SK-N-SH (cell line): ENCODE measurements at regions not wholly inside any gene's neighbourhood (a gene's known extent, or its start where the extent isn't known, plus 50 kb on each side); places are given as distances from the start of the nearest gene placed in this dataset.

Experiments used
- CTCF ChIA-PET: fragments of 300-600, 350-600 bp; formaldehyde crosslinking; extraction: SDS; loops from one replicate; lab custom pipeline; 2021; lab: Yijun Ruan, JAX
- POLR2A ChIA-PET: fragments of 350-600 bp; sonication (Branson Sonifier 250); formaldehyde crosslinking; extraction: SDS; loops from one replicate; lab custom pipeline; 2020; ENCODE audit warnings: antibody characterized with exemption, inconsistent platforms; lab: Yijun Ruan, JAX
- DNase-seq: peaks from one replicate; pipeline ENCODE4 v3.0.0; 2012
- H2AFZ ChIP-seq: fragments of 200-600 bp; sonication (generic); 2 replicates; pipeline ENCODE4 v1.8.1; 2016; ENCODE audit warnings: antibody characterized with exemption, mild to moderate bottlenecking, low read depth
- H3F3A ChIP-seq: fragments of 200-600 bp; sonication (generic); replicated peaks from 2 replicates; pipeline ENCODE3; 2016; ENCODE audit warnings: antibody characterized with exemption, mild to moderate bottlenecking; ENCODE audit not compliant: insufficient read depth
- H3K27ac ChIP-seq, 2 experiments: fragments of 200-500 bp in 1 of 2; fragments of 200-600 bp in 1 of 2; sonication (Bioruptor generic) in 1 of 2; sonication (generic), shearing (Covaris generic) in 1 of 2; 2 replicates each; pipeline versions ENCODE4 v1.5.1 to v1.6.1; 2014 to 2016; ENCODE audit warnings: low read depth in 2 of 2, inconsistent platforms in 1 of 2, low read length in 1 of 2, mild to moderate bottlenecking in 1 of 2, mixed read lengths in 1 of 2
- H3K27me3 ChIP-seq: fragments of 200-600 bp; sonication (generic), shearing (Covaris generic); 2 replicates; pipeline ENCODE4 v1.6.1; 2016; ENCODE audit warnings: mixed run types; ENCODE audit not compliant: insufficient read depth
- H3K36me3 ChIP-seq, 2 experiments: fragments of 200-500 bp in 1 of 2; fragments of 200-600 bp in 1 of 2; sonication (Bioruptor generic) in 1 of 2; sonication (generic) in 1 of 2; replicated peaks in 1 of 2; 2 replicates each; pipeline versions ENCODE3 to v1.5.1; 2014 to 2016; ENCODE audit warnings: low read length in 1 of 2, mild to moderate bottlenecking in 1 of 2; ENCODE audit not compliant: insufficient read depth in 2 of 2, control insufficient read depth in 1 of 2
- H3K4me1 ChIP-seq, 2 experiments: fragments of 200-500 bp in 1 of 2; fragments of 200-600 bp in 1 of 2; sonication (Bioruptor generic) in 1 of 2; sonication (generic), shearing (Covaris generic) in 1 of 2; 2 replicates each; pipeline versions ENCODE4 v1.5.1 to v1.6.1; 2014 to 2016; ENCODE audit warnings: low read depth in 1 of 2, low read length in 1 of 2, mixed run types in 1 of 2; ENCODE audit not compliant: insufficient read depth in 2 of 2, control insufficient read depth in 1 of 2
- H3K4me2 ChIP-seq: fragments of 200-600 bp; sonication (generic), shearing (Covaris generic); 2 replicates; pipeline ENCODE4 v1.6.1; 2017; ENCODE audit warnings: mixed run types
- H3K4me3 ChIP-seq, 2 experiments: fragments of 200-500 bp in 1 of 2; fragments of 200-600 bp in 1 of 2; sonication (Bioruptor generic) in 1 of 2; sonication (generic), shearing (Covaris generic) in 1 of 2; 2 replicates each; pipeline versions ENCODE4 v1.5.1 to v1.8.1; 2014 to 2016; ENCODE audit warnings: low read depth in 2 of 2, inconsistent platforms in 1 of 2, low read length in 1 of 2, mild to moderate bottlenecking in 1 of 2, mixed read lengths in 1 of 2, moderate library complexity in 1 of 2
- H3K79me2 ChIP-seq: fragments of 200-600 bp; sonication (generic); 2 replicates; pipeline ENCODE4 v1.8.1; 2017; ENCODE audit warnings: mild to moderate bottlenecking; ENCODE audit not compliant: insufficient read depth
- H3K9ac ChIP-seq: fragments of 200-600 bp; sonication (generic); 2 replicates; pipeline ENCODE4 v1.6.1; 2017; ENCODE audit warnings: mixed run types
- H3K9me2 ChIP-seq: fragments of 200-600 bp; sonication (generic); 2 replicates; pipeline ENCODE4 v1.6.1; 2017; ENCODE audit warnings: mixed run types
- H3K9me3 ChIP-seq: fragments of 200-600 bp; sonication (generic); 2 replicates; pipeline ENCODE4 v1.6.1; 2017; ENCODE audit warnings: mixed run types, mild to moderate bottlenecking, moderate library complexity
- H4K20me1 ChIP-seq: fragments of 200-600 bp; sonication (generic); 2 replicates; pipeline ENCODE4 v1.6.1; 2017; ENCODE audit warnings: mild to moderate bottlenecking, mixed run types; ENCODE audit not compliant: insufficient read depth
- ELF1 ChIP-seq: IDR thresholded peaks from 2 replicates; pipeline ENCODE4 v1.4.0; 2012
- JUND ChIP-seq: IDR thresholded peaks from 2 replicates; pipeline ENCODE4 v1.4.0; 2012
- MEF2A ChIP-seq: IDR thresholded peaks from 2 replicates; pipeline ENCODE4 v1.4.0; 2012; ENCODE audit warnings: low read depth, borderline replicate concordance
- NFIC ChIP-seq: IDR thresholded peaks from 2 replicates; pipeline ENCODE4 v1.4.0; 2012; ENCODE audit warnings: borderline replicate concordance
- NRF1 ChIP-seq: IDR thresholded peaks from 2 replicates; pipeline ENCODE4 v1.6.1; 2012; ENCODE audit warnings: low read depth, mild to moderate bottlenecking, low read length
- RCOR1 ChIP-seq: fragments of 150-350 bp; IDR thresholded peaks from 2 replicates; pipeline ENCODE4 v1.6.1; 2017; ENCODE audit warnings: antibody characterized with exemption, low read length
- RFX5 ChIP-seq: IDR thresholded peaks from 2 replicates; pipeline ENCODE4 v1.6.1; 2012; ENCODE audit warnings: mild to moderate bottlenecking, improper control_type of control experiment, low read length
- SMC3 ChIP-seq: IDR thresholded peaks from 2 replicates; pipeline ENCODE4 v1.6.1; 2012; ENCODE audit warnings: low read depth, low read length, improper control_type of control experiment
- TEAD4 ChIP-seq: IDR thresholded peaks from 2 replicates; pipeline ENCODE4 v1.4.0; 2012; ENCODE audit warnings: mild to moderate bottlenecking, borderline replicate concordance; ENCODE audit not compliant: insufficient read depth
- YY1 ChIP-seq: IDR thresholded peaks from 2 replicates; pipeline ENCODE4 v1.4.0; 2012; ENCODE audit warnings: low read depth, mild to moderate bottlenecking
- whole genome bisulfite sequencing: methylation state at CpG from one replicate; pipeline ENCODE4 v1.1.6; 2017; ENCODE audit warnings: low lambda C conversion rate; 5-methylcytosine and 5-hydroxymethylcytosine counted together
- TF ChIP-seq, protein P1 (sequence below): fragments of 200-600 bp; sonication (generic); IDR thresholded peaks from 2 replicates; pipeline ENCODE4 v1.6.1; 2017; ENCODE audit warnings: antibody characterized with exemption, mild to moderate bottlenecking, moderate library complexity
- TF ChIP-seq, protein P2 (sequence below): fragments of 150-350 bp; IDR thresholded peaks from 2 replicates; pipeline ENCODE4 v1.6.1; 2017; ENCODE audit warnings: antibody characterized with exemption, low read length, low read depth, borderline replicate concordance
- TF ChIP-seq, protein P3 (sequence below): IDR thresholded peaks from 2 replicates; pipeline ENCODE4 v1.4.0; 2012; ENCODE audit warnings: low read depth, borderline replicate concordance
- TF ChIP-seq, protein P4 (sequence below): IDR thresholded peaks from 2 replicates; pipeline ENCODE4 v1.4.0; 2012; ENCODE audit warnings: low read depth, borderline replicate concordance

DNA sequence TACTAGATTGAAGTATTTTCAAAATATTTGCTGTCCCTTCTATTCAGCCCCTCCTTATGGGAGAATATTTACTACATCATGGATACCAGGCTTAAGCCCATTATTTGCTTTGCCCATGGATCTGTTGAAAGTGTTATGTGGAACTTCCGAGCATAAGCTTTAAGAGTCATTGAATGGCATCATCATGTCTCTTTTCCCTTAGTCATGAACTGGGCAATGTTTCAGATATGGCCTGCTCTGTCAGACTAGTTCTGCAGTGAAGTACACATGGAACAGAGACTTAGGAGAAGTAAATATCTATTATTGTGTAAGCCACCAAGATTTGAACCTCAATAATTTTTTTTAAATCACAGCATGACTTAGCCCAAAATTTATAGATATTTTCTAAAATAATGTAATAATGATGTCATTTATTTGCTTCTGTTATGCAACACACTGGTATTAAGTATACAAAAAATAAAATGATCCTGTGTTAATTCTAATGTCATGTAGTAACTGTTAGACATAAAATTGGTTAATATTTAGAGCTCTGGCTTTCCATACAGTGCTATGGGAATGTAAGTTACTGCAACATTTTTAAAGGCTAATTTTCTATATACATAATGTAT lies 1097.3 kb downstream of the SLC16A7 start:
- no peak for DNase-seq
- no peak overlapping the region for H3K4me3 ChIP-seq

More for the DNA sequence above, 1097.3 kb downstream of the SLC16A7 start:
- TF ChIP-seq RFX5 = no peak
- TF ChIP-seq, protein P1, sequence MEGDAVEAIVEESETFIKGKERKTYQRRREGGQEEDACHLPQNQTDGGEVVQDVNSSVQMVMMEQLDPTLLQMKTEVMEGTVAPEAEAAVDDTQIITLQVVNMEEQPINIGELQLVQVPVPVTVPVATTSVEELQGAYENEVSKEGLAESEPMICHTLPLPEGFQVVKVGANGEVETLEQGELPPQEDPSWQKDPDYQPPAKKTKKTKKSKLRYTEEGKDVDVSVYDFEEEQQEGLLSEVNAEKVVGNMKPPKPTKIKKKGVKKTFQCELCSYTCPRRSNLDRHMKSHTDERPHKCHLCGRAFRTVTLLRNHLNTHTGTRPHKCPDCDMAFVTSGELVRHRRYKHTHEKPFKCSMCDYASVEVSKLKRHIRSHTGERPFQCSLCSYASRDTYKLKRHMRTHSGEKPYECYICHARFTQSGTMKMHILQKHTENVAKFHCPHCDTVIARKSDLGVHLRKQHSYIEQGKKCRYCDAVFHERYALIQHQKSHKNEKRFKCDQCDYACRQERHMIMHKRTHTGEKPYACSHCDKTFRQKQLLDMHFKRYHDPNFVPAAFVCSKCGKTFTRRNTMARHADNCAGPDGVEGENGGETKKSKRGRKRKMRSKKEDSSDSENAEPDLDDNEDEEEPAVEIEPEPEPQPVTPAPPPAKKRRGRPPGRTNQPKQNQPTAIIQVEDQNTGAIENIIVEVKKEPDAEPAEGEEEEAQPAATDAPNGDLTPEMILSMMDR = no peak
- TF ChIP-seq, protein P2, sequence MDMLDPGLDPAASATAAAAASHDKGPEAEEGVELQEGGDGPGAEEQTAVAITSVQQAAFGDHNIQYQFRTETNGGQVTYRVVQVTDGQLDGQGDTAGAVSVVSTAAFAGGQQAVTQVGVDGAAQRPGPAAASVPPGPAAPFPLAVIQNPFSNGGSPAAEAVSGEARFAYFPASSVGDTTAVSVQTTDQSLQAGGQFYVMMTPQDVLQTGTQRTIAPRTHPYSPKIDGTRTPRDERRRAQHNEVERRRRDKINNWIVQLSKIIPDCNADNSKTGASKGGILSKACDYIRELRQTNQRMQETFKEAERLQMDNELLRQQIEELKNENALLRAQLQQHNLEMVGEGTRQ = no peak
- TF ChIP-seq MEF2A = no peak
- TF ChIP-seq YY1 = no peak
- no peak for TF ChIP-seq ELF1
- no peak for TF ChIP-seq TEAD4
- no peak for TF ChIP-seq NFIC
- no peak for TF ChIP-seq RCOR1
- no peak for TF ChIP-seq NRF1
- TF ChIP-seq, protein P3, sequence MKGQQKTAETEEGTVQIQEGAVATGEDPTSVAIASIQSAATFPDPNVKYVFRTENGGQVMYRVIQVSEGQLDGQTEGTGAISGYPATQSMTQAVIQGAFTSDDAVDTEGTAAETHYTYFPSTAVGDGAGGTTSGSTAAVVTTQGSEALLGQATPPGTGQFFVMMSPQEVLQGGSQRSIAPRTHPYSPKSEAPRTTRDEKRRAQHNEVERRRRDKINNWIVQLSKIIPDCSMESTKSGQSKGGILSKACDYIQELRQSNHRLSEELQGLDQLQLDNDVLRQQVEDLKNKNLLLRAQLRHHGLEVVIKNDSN = no peak
- TF ChIP-seq SMC3 = no peak
- TF ChIP-seq JUND = no peak
- TF ChIP-seq, protein P4, sequence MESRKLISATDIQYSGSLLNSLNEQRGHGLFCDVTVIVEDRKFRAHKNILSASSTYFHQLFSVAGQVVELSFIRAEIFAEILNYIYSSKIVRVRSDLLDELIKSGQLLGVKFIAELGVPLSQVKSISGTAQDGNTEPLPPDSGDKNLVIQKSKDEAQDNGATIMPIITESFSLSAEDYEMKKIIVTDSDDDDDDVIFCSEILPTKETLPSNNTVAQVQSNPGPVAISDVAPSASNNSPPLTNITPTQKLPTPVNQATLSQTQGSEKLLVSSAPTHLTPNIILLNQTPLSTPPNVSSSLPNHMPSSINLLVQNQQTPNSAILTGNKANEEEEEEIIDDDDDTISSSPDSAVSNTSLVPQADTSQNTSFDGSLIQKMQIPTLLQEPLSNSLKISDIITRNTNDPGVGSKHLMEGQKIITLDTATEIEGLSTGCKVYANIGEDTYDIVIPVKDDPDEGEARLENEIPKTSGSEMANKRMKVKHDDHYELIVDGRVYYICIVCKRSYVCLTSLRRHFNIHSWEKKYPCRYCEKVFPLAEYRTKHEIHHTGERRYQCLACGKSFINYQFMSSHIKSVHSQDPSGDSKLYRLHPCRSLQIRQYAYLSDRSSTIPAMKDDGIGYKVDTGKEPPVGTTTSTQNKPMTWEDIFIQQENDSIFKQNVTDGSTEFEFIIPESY = no peak
- Histone ChIP-seq H3K9me3 (no peaks in the 10 kb centered on the region), H3K4me2 (no peak overlapping the region), H3K9ac (no peak overlapping the region), H3K36me3 (no peaks in the 10 kb centered on the region), H3F3A (no peaks in the 10 kb centered on the region), H3K9me2 (no peaks in the 10 kb centered on the region), H3K27me3 (no peaks in the 10 kb centered on the region), H4K20me1 (no peaks in the 10 kb centered on the region), H3K27ac (no peak overlapping the region), H3K79me2 (no peaks in the 10 kb centered on the region), H2AFZ (no peak overlapping the region), H3K4me1 (no peaks in the 10 kb centered on the region)
- POLR2A ChIA-PET = no interaction called here
- WGBS = 8% methylated on average over 1 of the region's 1 CpG
- CTCF ChIA-PET = no interaction called here
